Activated T-cell treated with anti-CD3 and anti-CD28 coated beads, Interleukin-2, amount 50 U/mL, for 72 hours (primary cell): ENCODE measurements at regions not wholly inside any gene's neighbourhood (a gene's known extent, or its start where the extent isn't known, plus 50 kb on each side); places are given as distances from the start of the nearest gene placed in this dataset.
A peak's percentile ranks its signal among the peaks of the same experiment; 100 is the strongest.

Experiments used
- ATAC-seq, 2 donors: fragments of 150-1000 bp; cut with Tn5 transposase; replicated peaks in 1 of 2; 2 replicates each; pipeline ENCODE4 v1.10.0; 2021; ENCODE audit warnings: moderate library complexity in 2 of 2, mild to moderate bottlenecking in 1 of 2
- DNase-seq, 2 donors: peaks; one replicate each; pipeline ENCODE4 v3.0.0; 2021 to 2022; ENCODE audit warnings: mixed read lengths in 1 of 2
- H3K27ac Mint-ChIP-seq: one replicate; pipeline ENCODE4 v1.8.0; 2022; ENCODE audit warnings: mild to moderate bottlenecking, moderate library complexity, mixed read lengths
- H3K27me3 Mint-ChIP-seq: one replicate; pipeline ENCODE4 v1.8.0; 2022; ENCODE audit warnings: low read depth, mixed read lengths
- H3K36me3 Mint-ChIP-seq, 2 donors: one replicate each; pipeline ENCODE4 v1.8.0; 2022; ENCODE audit warnings: mixed read lengths in 2 of 2, mild to moderate bottlenecking in 1 of 2; ENCODE audit not compliant: insufficient read depth in 2 of 2
- H3K4me1 Mint-ChIP-seq: one replicate; pipeline ENCODE4 v1.8.0; 2022; ENCODE audit warnings: low read depth, mixed read lengths
- H3K4me3 Mint-ChIP-seq, 2 donors: one replicate each; pipeline ENCODE4 v1.8.0; 2022; ENCODE audit warnings: mild to moderate bottlenecking in 2 of 2, mixed read lengths in 2 of 2, moderate library complexity in 2 of 2
- H3K9me3 Mint-ChIP-seq, 2 donors: one replicate each; pipeline ENCODE4 v1.8.0; 2022; ENCODE audit warnings: mixed read lengths in 2 of 2

GRCh38 chr3:112745567-112746248, 101.0 kb downstream of the CD200R1L start:
- Mint-ChIP-seq H3K27ac (peak overlapping the region; percentile 27), H3K4me1 (peaks cover 20% of the 10 kb centered on the region), H3K4me3 (no peak overlapping the region), H3K27me3 (no peaks in the 10 kb centered on the region), H3K36me3 (peaks cover 0 to 1% of the 10 kb centered on the region in 2 donors), H3K9me3 (no peaks in the 10 kb centered on the region)
- DNase-seq (no peak), ATAC-seq (peak; percentile 79 to 90)

- ATAC-seq = peak; percentile 31 to 52
- no peak overlapping the region for H3K4me3 Mint-ChIP-seq
- H3K36me3 Mint-ChIP-seq = peaks cover 0 to 1% of the 10 kb centered on the region in 2 donors
- H3K27me3 Mint-ChIP-seq = no peaks in the 10 kb centered on the region
- H3K4me1 Mint-ChIP-seq = peaks cover 27% of the 10 kb centered on the region
- H3K9me3 Mint-ChIP-seq = no peaks in the 10 kb centered on the region
- peak overlapping the region; percentile 27 for H3K27ac Mint-ChIP-seq
- DNase-seq = no peak
Measured at GRCh38 chr3:112744825-112745566, 101.7 kb downstream of the CD200R1L start.

- Mint-ChIP-seq H3K36me3 (peaks cover 0 to 1% of the 10 kb centered on the region in 2 donors), H3K9me3 (no peaks in the 10 kb centered on the region), H3K4me3 (no peak overlapping the region), H3K27me3 (no peaks in the 10 kb centered on the region), H3K27ac (no peak overlapping the region), H3K4me1 (peaks cover 36% of the 10 kb centered on the region)
- no peak for DNase-seq
- ATAC-seq = no peak
Measured at GRCh38 chr3:112744106-112744505, 102.6 kb downstream of the CD200R1L start.

- ATAC-seq (no peak), DNase-seq (no peak)
- peaks cover 47% of the 10 kb centered on the region for H3K4me1 Mint-ChIP-seq
- no peak overlapping the region for H3K27ac Mint-ChIP-seq
- peaks cover 0 to 1% of the 10 kb centered on the region in 2 donors for H3K36me3 Mint-ChIP-seq
- no peak overlapping the region for H3K4me3 Mint-ChIP-seq
- H3K9me3 Mint-ChIP-seq = no peaks in the 10 kb centered on the region
- no peaks in the 10 kb centered on the region for H3K27me3 Mint-ChIP-seq
Measured at GRCh38 chr3:112742934-112743333, 102.0 kb upstream of the CCDC80 start.

- ATAC-seq (no peak), DNase-seq (no peak)
- no peaks in the 10 kb centered on the region for H3K36me3 Mint-ChIP-seq
- H3K27me3 Mint-ChIP-seq = no peaks in the 10 kb centered on the region
- no peaks in the 10 kb centered on the region for H3K9me3 Mint-ChIP-seq
- H3K4me1 Mint-ChIP-seq = peaks cover 54% of the 10 kb centered on the region
- no peak overlapping the region for H3K4me3 Mint-ChIP-seq
- H3K27ac Mint-ChIP-seq = no peak overlapping the region
Measured at GRCh38 chr3:112741983-112742382, 101.0 kb upstream of the CCDC80 start.

GRCh38 chr3:112740835-112741234, 99.9 kb upstream of the CCDC80 start:
- Mint-ChIP-seq H3K36me3 (no peaks in the 10 kb centered on the region), H3K9me3 (no peaks in the 10 kb centered on the region), H3K27ac (no peak overlapping the region), H3K27me3 (no peaks in the 10 kb centered on the region), H3K4me3 (peak overlapping the region; percentile 11 to 15), H3K4me1 (peaks cover 63% of the 10 kb centered on the region)
- ATAC-seq (peak in 1 of 2 donors; percentile 27), DNase-seq (no peak)

GRCh38 chr3:112739252-112739965, 98.5 kb upstream of the CCDC80 start:
- ATAC-seq (peak in 1 of 2 donors; percentile 23), DNase-seq (no peak)
- Mint-ChIP-seq H3K36me3 (no peaks in the 10 kb centered on the region), H3K4me3 (peak overlapping the region in 1 of 2 donors; percentile 19), H3K27me3 (no peaks in the 10 kb centered on the region), H3K27ac (peak overlapping the region; percentile 21), H3K9me3 (no peaks in the 10 kb centered on the region), H3K4me1 (peaks cover 59% of the 10 kb centered on the region)

GRCh38 chr3:112738366-112738765, 97.4 kb upstream of the CCDC80 start:
- Mint-ChIP-seq H3K36me3 (no peaks in the 10 kb centered on the region), H3K27ac (no peak overlapping the region), H3K4me3 (no peak overlapping the region), H3K27me3 (no peaks in the 10 kb centered on the region), H3K9me3 (no peaks in the 10 kb centered on the region), H3K4me1 (peaks cover 60% of the 10 kb centered on the region)
- ATAC-seq = no peak
- no peak for DNase-seq

- peak; percentile 46 to 50 for ATAC-seq
- peaks cover 60% of the 10 kb centered on the region for H3K4me1 Mint-ChIP-seq
- H3K27ac Mint-ChIP-seq = no peak overlapping the region
- DNase-seq = no peak
- no peaks in the 10 kb centered on the region for H3K36me3 Mint-ChIP-seq
- H3K27me3 Mint-ChIP-seq = no peaks in the 10 kb centered on the region
- H3K4me3 Mint-ChIP-seq = peak overlapping the region; percentile 7 to 14
- no peaks in the 10 kb centered on the region for H3K9me3 Mint-ChIP-seq
Measured at GRCh38 chr3:112736805-112737566, 96.0 kb upstream of the CCDC80 start.

- Mint-ChIP-seq H3K27ac (no peak overlapping the region), H3K9me3 (no peaks in the 10 kb centered on the region), H3K27me3 (no peaks in the 10 kb centered on the region), H3K36me3 (no peaks in the 10 kb centered on the region), H3K4me3 (peak overlapping the region; percentile 50 to 56), H3K4me1 (peaks cover 55% of the 10 kb centered on the region)
- no peak for ATAC-seq
- no peak for DNase-seq
Measured at GRCh38 chr3:112736386-112736785, 95.4 kb upstream of the CCDC80 start.

GRCh38 chr3:112735926-112736325, 95.0 kb upstream of the CCDC80 start:
- Mint-ChIP-seq H3K4me3 (peak overlapping the region; percentile 50 to 56), H3K36me3 (no peaks in the 10 kb centered on the region), H3K27ac (no peak overlapping the region), H3K4me1 (peaks cover 53% of the 10 kb centered on the region), H3K27me3 (no peaks in the 10 kb centered on the region), H3K9me3 (no peaks in the 10 kb centered on the region)
- DNase-seq = no peak
- no peak for ATAC-seq

GRCh38 chr3:112734736-112735350, 93.9 kb upstream of the CCDC80 start:
- peak; percentile 60 to 65 for ATAC-seq
- Mint-ChIP-seq H3K4me3 (no peak overlapping the region), H3K9me3 (no peaks in the 10 kb centered on the region), H3K36me3 (no peaks in the 10 kb centered on the region), H3K27me3 (no peaks in the 10 kb centered on the region), H3K4me1 (peaks cover 42% of the 10 kb centered on the region), H3K27ac (no peak overlapping the region)
- DNase-seq = peak; percentile 65 to 77
